ENCODE measurements at regions not wholly inside any gene's neighbourhood (a gene's known extent, or its start where the extent isn't known, plus 50 kb on each side); places are given as distances from the start of the nearest gene placed in this dataset.
"Not testable (repeated sequence)": the region's sequence is repeated elsewhere in the genome, so short reads cannot be mapped to it uniquely, and the experiment has no call there.

DNA sequence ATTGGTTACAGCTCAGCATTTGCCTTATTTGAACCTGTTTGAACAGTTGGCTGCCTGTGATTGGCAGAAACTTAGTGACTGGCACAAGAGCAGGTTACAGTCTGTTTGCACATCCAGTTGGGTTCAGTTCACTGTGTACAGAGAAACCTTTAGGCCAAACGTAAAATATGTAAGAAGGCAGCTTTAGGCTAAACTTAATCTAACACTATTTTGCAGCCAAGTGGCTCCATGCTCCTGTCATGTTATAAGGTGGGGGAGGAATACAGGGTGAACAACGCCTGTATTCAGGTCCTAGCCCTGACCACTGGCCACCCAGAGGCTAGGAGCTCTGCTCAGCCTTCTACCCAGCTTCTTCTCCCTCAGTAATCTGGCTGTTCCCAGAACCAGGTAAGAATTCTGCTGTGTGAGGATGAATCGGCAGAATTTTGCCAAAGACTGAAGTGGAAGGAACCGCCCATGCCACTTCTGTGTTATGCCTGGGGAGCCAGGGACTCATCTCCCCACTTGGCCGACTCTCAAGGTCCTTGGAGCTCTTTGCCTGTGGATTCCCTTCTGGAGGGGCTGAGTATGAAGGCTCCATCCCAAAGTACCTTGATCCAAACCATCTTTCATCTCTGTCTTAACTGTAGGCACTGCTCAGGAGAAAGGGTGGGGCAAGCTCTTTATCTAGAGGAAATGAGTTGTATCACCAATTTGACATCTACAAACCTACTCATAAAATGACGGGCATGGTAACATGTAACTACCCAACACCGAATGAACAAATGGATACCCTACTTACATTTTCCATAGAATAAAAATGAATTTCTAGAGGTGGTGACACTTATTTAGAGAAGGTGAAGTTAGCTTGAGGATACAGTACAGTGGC lies 164.4 kb upstream of the NAMPT start:
- no peak overlapping the region for H3K4me3 ChIP-seq (ENCODE audit: low read depth, low read length, poor library complexity, severe bottlenecking)
- no peak overlapping the region for H2AFZ ChIP-seq (ENCODE audit: low read length)
- H3K79me2 ChIP-seq (ENCODE audit: insufficient read depth, low read length), result no peaks in the 10 kb centered on the region
- no peak overlapping the region for H3K4me2 ChIP-seq (ENCODE audit: low read length)
- H3K9me2 ChIP-seq (ENCODE audit: low read depth, low read length), result no peaks in the 10 kb centered on the region
- H3K9me3 ChIP-seq (ENCODE audit: low read length), result peaks cover 5% of the 10 kb centered on the region; the same call in 1 of the 2 replicates
- no peaks in the 10 kb centered on the region for H3K4me1 ChIP-seq (ENCODE audit: insufficient read depth, low read length, severe bottlenecking)
- no peaks in the 10 kb centered on the region for H3K27me3 ChIP-seq (ENCODE audit: insufficient read depth, low read length)
- H4K20me1 ChIP-seq (ENCODE audit: insufficient read depth, low read length), result no peaks in the 10 kb centered on the region
- TF ChIP-seq EZH2 (IDR thresholded peaks at IDR 0.05; ENCODE audit: borderline replicate concordance, low read length), result no peak
- TF ChIP-seq, protein P1, sequence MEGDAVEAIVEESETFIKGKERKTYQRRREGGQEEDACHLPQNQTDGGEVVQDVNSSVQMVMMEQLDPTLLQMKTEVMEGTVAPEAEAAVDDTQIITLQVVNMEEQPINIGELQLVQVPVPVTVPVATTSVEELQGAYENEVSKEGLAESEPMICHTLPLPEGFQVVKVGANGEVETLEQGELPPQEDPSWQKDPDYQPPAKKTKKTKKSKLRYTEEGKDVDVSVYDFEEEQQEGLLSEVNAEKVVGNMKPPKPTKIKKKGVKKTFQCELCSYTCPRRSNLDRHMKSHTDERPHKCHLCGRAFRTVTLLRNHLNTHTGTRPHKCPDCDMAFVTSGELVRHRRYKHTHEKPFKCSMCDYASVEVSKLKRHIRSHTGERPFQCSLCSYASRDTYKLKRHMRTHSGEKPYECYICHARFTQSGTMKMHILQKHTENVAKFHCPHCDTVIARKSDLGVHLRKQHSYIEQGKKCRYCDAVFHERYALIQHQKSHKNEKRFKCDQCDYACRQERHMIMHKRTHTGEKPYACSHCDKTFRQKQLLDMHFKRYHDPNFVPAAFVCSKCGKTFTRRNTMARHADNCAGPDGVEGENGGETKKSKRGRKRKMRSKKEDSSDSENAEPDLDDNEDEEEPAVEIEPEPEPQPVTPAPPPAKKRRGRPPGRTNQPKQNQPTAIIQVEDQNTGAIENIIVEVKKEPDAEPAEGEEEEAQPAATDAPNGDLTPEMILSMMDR (IDR thresholded peaks at IDR 0.05; ENCODE audit: low read length), result no peak
- no peaks in the 10 kb centered on the region for H3K36me3 ChIP-seq (ENCODE audit: insufficient read depth, low read length)
- no peak overlapping the region for H3K9ac ChIP-seq (ENCODE audit: low read length)
- no peak overlapping the region for H3K27ac ChIP-seq (ENCODE audit: low read depth, low read length, poor library complexity, severe bottlenecking)
- no peaks in the 10 kb centered on the region for H3F3A ChIP-seq (ENCODE audit: insufficient read depth, low read length)

DNA sequence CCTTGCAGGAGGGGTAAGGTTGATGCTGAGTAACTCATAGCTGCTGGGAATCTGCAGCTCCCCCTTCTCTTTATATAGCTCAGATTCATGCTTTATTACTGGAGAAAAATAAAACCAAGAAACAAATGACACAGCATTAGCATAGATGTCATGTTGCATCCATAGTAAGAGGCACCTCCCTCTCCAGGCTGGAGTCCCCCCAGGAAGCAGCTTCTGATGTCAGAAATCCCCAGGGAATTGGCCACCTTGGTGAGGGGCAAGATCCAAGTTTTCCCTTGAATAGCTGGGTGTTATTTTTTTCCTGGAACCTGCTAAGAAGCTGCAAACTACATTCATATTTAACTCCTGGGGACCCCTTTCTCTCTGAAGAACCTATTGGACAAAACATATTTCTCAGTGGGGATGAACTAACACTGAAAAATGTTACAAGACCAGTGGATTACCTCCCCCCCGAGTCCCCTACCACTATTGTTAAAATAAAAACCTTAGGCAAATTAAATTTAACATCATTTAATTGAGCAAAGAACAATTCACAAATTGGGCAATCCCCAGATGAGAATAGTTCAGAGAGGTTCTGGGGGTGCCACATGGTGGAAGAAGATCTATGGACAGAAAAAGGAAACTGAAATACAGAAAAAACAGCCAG lies 163.7 kb upstream of the NAMPT start:
- H3K9ac ChIP-seq (ENCODE audit: low read length), result no peak overlapping the region
- no peaks in the 10 kb centered on the region for H3F3A ChIP-seq (ENCODE audit: insufficient read depth, low read length)
- H3K4me3 ChIP-seq (ENCODE audit: low read depth, low read length, poor library complexity, severe bottlenecking), result no peak overlapping the region
- no peak overlapping the region for H3K27ac ChIP-seq (ENCODE audit: low read depth, low read length, poor library complexity, severe bottlenecking)
- no peaks in the 10 kb centered on the region for H3K27me3 ChIP-seq (ENCODE audit: insufficient read depth, low read length)
- H3K4me2 ChIP-seq (ENCODE audit: low read length), result no peak overlapping the region
- no peaks in the 10 kb centered on the region for H3K36me3 ChIP-seq (ENCODE audit: insufficient read depth, low read length)
- no peaks in the 10 kb centered on the region for H3K9me2 ChIP-seq (ENCODE audit: low read depth, low read length)
- TF ChIP-seq, protein P1 (IDR thresholded peaks at IDR 0.05; ENCODE audit: low read length), result no peak
- TF ChIP-seq EZH2 (IDR thresholded peaks at IDR 0.05; ENCODE audit: borderline replicate concordance, low read length), result no peak
- H4K20me1 ChIP-seq (ENCODE audit: insufficient read depth, low read length), result no peaks in the 10 kb centered on the region
- H3K4me1 ChIP-seq (ENCODE audit: insufficient read depth, low read length, severe bottlenecking), result no peaks in the 10 kb centered on the region
- H3K9me3 ChIP-seq (ENCODE audit: low read length), result peaks cover 5% of the 10 kb centered on the region; the same call in 1 of the 2 replicates
- no peak overlapping the region for H2AFZ ChIP-seq (ENCODE audit: low read length)
- H3K79me2 ChIP-seq (ENCODE audit: insufficient read depth, low read length), result no peaks in the 10 kb centered on the region

DNA sequence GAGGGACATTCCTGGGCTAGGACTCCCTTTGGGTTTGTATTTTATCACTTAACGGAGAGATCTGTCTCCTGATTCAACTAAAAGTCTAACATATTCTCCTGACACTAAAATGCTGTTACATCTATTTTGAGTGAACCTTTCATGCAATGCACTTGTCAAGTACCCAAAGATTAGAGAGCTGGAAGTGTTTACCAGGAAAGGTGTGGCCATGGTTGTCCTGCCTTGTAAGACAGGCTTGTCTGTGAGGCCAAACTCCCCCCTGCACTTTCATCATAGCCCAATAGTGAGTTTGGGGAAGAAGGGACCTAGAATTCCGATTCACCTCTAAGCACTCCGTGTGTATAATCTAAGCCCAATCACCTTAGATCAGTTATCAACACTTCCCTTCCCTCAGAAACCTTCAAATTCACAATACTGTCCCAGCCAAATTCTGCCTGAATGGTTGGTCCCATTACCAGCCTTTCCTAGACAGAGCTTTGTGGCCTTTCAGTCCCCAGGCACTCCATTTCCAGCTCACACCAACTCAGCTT lies 162.6 kb upstream of the NAMPT start:
- TF ChIP-seq EZH2 (IDR thresholded peaks at IDR 0.05; ENCODE audit: borderline replicate concordance, low read length), result no peak
- TF ChIP-seq, protein P1 (IDR thresholded peaks at IDR 0.05; ENCODE audit: low read length), result no peak
- H3K9ac ChIP-seq (ENCODE audit: low read length), result no peak overlapping the region

DNA sequence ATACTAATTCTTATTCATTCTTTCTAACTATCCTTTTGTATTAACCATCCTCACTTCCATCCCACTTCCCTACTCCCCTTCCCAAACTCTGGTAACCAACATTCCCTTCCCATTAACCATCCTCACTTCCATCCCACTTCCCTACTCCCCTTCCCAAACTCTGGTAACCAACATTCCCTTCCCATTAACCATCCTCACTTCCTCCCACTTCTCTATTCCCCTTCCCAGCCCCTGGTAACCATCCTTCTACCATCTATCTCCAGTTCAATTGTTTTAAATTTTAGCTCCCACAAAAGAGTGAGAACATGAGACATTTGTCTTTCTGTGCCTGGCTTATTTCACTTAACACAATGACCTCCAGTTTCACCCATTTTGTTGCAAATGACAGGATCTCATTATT lies 160.6 kb upstream of the NAMPT start:
- H3K36me3 ChIP-seq (ENCODE audit: insufficient read depth, low read length); H4K20me1 ChIP-seq (ENCODE audit: insufficient read depth, low read length); H3K4me3 ChIP-seq (ENCODE audit: low read depth, low read length, poor library complexity, severe bottlenecking); H3K79me2 ChIP-seq (ENCODE audit: insufficient read depth, low read length); H3K9ac ChIP-seq (ENCODE audit: low read length); H3K9me2 ChIP-seq (ENCODE audit: low read depth, low read length); H3K4me2 ChIP-seq (ENCODE audit: low read length); H3F3A ChIP-seq (ENCODE audit: insufficient read depth, low read length); H3K27me3 ChIP-seq (ENCODE audit: insufficient read depth, low read length); H2AFZ ChIP-seq (ENCODE audit: low read length); H3K9me3 ChIP-seq (ENCODE audit: low read length); H3K4me1 ChIP-seq (ENCODE audit: insufficient read depth, low read length, severe bottlenecking); H3K27ac ChIP-seq (ENCODE audit: low read depth, low read length, poor library complexity, severe bottlenecking): not testable (repeated sequence)

More for the DNA sequence above, 162.6 kb upstream of the NAMPT start:
- Histone ChIP-seq H3K9me2 (ENCODE audit: low read depth, low read length) (no peaks in the 10 kb centered on the region), H3K4me2 (ENCODE audit: low read length) (no peak overlapping the region), H3K27me3 (ENCODE audit: insufficient read depth, low read length) (no peaks in the 10 kb centered on the region), H3K4me3 (ENCODE audit: low read depth, low read length, poor library complexity, severe bottlenecking) (no peak overlapping the region), H2AFZ (ENCODE audit: low read length) (no peak overlapping the region), H3K27ac (ENCODE audit: low read depth, low read length, poor library complexity, severe bottlenecking) (no peak overlapping the region), H3K9me3 (ENCODE audit: low read length) (peaks cover 5% of the 10 kb centered on the region; the same call in 1 of the 2 replicates), H3K79me2 (ENCODE audit: insufficient read depth, low read length) (no peaks in the 10 kb centered on the region), H3K4me1 (ENCODE audit: insufficient read depth, low read length, severe bottlenecking) (no peaks in the 10 kb centered on the region), H3K36me3 (ENCODE audit: insufficient read depth, low read length) (no peaks in the 10 kb centered on the region), H3F3A (ENCODE audit: insufficient read depth, low read length) (no peaks in the 10 kb centered on the region), H4K20me1 (ENCODE audit: insufficient read depth, low read length) (no peaks in the 10 kb centered on the region)
